D721Med (cell line): ENCODE measurements at regions not wholly inside any gene's neighbourhood (a gene's known extent, or its start where the extent isn't known, plus 50 kb on each side); places are given as distances from the start of the nearest gene placed in this dataset.

Source experiments
- DNase-seq: peaks from one replicate; pipeline ENCODE4 v3.0.0; 2011; ENCODE audit warnings: low spot score; ENCODE audit not compliant: insufficient read length
- FAIRE-seq: peaks from 2 replicates; lab custom pipeline; 2011; peaks lifted over from hg19 to GRCh38; lab: Jason Lieb, UNC
- TF ChIP-seq, protein P1 (sequence below): IDR thresholded peaks from 2 replicates; pipeline ENCODE4 v1.5.1; 2012; ENCODE audit warnings: mild to moderate bottlenecking, control low read depth; ENCODE audit not compliant: insufficient read depth; ENCODE audit errors: missing control alignments

DNA sequence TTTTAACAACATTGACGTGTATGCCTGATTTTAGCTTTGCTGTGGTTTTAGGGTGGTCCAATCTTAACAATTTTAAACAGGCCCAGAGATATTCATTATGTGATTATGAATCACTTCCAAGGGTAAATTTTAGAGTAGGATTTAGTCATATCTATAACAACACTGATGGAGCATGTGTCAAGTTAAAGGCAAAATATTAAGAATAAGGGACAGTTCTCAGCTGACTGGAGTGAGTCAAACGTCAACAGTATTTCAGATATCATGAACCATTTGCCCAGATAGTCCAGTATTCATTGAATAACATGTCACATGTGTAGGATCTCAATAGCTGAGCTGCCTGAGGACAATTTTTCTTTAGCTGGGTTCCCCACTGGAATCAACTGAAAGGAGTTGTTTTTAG, 61.3 kb upstream of the VCX2 start:
- DNase-seq, result no peak
- FAIRE-seq, result no peak
- TF ChIP-seq, protein P1, sequence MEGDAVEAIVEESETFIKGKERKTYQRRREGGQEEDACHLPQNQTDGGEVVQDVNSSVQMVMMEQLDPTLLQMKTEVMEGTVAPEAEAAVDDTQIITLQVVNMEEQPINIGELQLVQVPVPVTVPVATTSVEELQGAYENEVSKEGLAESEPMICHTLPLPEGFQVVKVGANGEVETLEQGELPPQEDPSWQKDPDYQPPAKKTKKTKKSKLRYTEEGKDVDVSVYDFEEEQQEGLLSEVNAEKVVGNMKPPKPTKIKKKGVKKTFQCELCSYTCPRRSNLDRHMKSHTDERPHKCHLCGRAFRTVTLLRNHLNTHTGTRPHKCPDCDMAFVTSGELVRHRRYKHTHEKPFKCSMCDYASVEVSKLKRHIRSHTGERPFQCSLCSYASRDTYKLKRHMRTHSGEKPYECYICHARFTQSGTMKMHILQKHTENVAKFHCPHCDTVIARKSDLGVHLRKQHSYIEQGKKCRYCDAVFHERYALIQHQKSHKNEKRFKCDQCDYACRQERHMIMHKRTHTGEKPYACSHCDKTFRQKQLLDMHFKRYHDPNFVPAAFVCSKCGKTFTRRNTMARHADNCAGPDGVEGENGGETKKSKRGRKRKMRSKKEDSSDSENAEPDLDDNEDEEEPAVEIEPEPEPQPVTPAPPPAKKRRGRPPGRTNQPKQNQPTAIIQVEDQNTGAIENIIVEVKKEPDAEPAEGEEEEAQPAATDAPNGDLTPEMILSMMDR, result no peak

DNA sequence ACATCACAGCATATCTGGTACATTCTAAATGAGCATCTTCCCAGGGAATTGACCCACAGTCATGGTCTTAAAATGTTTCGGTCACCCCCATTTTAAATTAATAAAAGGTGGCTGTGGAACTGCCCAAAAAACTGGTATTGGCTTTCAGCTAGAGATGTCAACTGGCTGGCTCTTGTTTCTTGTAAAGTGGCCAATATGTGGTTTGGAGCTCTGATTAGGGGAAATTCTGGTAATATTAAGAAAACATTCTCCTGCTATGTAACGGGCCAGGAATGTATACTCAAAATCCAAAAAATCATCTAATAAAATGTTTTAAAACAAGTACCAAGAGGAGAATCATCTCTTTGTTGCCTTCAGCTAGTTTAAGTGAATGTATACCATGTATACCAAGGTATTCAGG, 62.0 kb upstream of the VCX2 start:
- DNase-seq, result no peak
- TF ChIP-seq, protein P1, result no peak
- FAIRE-seq, result no peak

DNA sequence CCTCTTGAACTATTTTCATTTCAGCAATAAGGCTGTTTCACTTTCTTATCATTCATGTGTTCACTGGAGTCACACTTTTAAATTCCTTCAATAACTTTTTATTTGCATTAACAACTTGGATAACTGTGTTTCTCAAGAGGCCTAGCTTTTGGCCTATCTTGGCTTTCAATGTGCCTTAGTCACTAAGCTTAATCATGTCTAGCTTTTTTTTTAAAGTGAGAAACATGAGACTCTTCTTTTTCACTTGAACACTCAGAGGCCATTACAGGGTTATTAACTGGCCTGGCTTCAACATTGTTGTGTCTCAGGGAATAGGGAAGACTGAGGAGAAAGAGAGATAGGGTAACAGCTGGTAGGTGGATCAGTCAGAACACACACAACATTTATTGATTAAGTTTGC, 64.0 kb upstream of the VCX2 start:
- TF ChIP-seq, protein P1, result no peak
- DNase-seq (no peak), FAIRE-seq (no peak)

DNA sequence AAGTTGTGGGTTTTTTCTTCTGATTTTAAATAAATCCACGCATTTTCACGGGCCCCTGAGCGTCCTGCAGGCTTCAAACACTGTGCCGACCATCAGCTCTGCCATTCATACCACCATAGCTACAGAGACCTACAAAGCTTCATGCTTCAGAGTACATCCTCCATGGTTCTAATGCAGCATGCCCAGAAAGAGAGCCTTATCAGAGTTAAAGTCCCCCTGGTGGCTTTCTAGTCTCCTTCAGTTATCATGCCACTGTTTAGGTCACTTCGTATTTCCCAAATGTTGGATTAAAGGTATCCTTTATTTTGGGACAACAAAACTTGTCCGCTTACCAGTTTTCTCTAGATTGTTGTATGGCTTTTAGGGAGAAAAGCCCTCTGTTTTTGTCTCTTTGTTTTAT, 66.7 kb upstream of the VCX2 start:
- TF ChIP-seq, protein P1, result no peak
- DNase-seq (no peak), FAIRE-seq (no peak)

DNA sequence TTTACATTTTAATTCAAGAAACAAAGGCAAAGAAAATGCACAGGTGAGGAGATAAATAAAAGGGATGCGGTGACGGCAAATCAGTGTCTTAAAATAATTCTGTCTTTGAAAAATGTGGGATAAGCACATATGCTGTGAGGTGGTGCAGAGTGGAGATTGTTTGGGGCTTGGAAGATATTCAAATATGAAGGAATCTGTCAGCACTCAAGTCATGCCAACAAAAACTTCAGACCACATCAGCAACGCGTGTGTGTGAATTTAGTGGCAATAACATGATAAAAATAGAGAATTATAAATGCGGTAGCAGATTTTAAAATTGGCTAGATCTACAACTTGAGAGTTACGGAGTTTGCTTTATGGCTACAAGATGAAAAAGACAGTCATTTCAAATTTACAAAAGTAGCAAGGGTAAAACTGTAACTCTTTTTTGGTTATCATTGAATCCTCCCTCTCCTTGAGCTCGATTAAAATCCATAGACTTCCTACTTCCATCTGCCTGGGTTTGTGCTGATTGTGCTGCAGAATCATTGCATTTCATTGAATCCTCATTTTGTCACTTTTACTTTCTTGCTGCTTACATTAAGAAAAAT, 71.5 kb upstream of the VCX2 start:
- DNase-seq (no peak), FAIRE-seq (no peak)
- TF ChIP-seq, protein P1, result no peak

DNA sequence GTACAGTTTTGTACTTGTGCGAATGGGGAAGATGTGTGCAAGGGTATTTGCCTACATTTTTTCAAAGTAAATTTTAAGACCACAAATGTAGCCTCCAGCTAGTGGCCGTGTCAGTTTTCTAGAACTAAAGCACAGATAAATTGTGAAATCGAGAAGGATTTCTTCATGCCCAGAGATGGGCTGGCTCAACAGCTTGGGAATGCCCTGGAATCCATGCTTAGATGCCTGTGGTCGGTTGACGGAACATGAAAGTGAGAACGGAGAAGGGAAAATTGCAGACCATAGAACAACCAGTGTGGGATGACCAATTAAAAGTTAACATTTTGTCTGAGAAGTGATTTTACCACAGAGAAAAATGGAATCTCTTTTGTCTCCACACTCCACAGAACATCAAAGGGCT, 73.2 kb upstream of the VCX2 start:
- no peak for DNase-seq
- TF ChIP-seq, protein P1, result no peak
- FAIRE-seq, result no peak

DNA sequence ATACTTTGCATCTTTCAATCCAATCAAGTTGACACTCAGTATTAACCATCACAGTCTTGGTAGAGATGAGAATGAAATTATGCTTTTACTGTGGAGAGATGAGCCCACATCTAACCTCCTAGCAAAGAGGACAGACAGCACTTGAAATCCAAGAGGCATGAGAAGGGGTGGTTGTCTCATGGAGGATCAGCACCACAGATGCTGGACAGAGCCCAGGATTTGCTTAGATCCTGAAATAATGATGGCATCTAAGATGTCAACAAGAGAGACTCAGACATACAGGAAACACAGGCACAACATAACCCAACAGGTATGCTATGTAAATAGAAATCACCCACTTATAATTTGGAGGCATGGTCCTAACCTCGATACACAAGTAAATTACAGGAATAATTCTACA, 74.3 kb upstream of the VCX2 start:
- DNase-seq (no peak), FAIRE-seq (no peak)
- TF ChIP-seq, protein P1, result no peak
